ENCODE measurements at regions not wholly inside any gene's neighbourhood (a gene's known extent, or its start where the extent isn't known, plus 50 kb on each side); places are given as distances from the start of the nearest gene placed in this dataset.
A peak's percentile ranks its signal among the peaks of the same experiment; 100 is the strongest.
"Not testable (repeated sequence)": the region's sequence is repeated elsewhere in the genome, so short reads cannot be mapped to it uniquely, and the experiment has no call there.

DNA sequence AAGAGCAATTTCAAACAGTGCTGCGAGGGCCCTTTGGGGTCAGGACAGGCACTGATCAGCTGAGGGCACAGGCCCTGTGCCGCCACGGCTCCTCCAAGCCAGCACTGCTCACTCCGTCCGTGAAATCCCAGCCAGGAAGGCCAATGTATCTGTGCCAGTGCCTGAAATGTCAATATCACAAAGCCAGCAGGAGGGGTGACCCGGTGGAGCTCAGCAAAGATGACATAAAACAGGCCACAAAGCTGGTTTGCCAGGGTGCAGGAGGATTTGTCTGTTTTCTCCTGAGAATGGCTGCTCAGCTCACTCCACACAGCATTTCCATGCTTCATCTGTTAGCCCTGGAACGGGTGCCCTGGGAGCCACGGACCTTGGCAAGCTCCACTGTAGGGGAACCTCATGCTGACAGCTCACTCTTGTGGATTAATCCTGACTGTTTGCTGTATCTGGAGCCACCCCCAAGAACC is 192.5 kb upstream of the SULF2 start:
- peak; percentile 63 for FAIRE-seq
- DNase-seq (ENCODE audit: low spot score) = not testable (repeated sequence)

DNA sequence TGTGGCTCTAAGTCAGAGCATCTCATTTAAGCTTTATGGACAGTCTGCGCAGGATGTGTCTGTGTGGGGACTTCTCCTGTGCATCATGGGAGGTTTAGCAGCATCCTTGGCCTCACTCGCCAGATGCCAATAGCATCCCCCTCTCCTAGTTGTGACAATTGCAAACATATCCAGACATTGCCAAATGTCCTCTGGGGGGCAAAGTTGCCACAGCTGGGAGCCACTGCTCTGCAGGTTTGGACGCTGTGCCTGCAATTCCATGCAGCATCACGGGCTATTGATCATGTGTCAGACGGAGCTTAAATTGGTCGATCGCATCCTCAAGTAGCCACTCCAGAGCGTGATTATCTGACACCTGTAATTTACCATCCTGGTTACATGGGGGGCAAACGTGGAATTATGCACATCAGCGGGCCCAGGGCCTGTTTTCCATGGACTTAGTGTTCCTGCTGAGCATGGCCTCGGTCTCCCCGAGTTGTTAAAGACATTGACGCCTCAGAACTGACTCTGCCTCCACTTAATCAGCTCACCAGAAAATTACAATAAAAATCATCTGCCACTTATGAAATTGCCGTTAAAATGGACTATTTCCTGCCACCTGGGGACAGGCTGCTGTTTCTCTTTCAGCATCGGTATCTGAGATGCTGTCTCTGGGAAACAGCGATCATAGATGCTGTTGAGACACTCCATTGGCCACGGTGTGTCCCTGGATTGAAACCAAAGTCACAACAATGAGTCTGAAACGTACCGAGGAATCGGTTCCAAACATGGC is 191.9 kb upstream of the SULF2 start:
- FAIRE-seq = peak; percentile 46
- DNase-seq (ENCODE audit: low spot score) = not testable (repeated sequence)

DNA sequence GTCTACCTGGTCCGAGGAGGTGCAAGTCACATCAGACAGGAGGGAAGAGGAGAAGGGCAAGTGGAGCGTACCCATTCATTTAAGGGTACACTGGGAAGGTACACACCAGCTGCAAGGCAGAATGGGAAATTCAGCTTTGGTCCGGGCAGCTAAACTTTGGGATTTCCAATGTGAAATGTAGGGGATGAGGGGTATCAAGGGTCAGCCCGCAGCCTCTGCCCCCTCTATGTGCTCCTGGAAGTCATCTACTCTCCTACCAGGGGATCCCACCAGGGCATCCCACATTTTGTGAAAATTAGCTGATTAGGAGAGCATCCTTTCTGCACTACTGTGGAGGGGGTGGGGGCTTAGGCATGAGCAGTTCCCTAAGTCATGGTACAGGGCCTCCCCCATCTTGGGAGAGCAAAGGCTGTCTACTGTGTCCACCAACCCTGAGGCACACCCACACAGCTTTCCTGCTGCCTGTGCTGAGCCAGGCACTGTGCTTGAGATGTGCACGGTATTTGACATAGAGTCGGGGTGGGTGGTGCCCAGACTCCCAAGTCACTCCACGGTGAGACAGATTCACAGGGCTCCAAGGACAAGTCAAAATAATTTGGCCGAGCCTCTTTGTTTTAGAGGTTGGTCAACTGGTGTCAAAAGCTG is 189.1 kb upstream of the SULF2 start:
- no peak for DNase-seq (ENCODE audit: low spot score)
- no peak for FAIRE-seq

DNA sequence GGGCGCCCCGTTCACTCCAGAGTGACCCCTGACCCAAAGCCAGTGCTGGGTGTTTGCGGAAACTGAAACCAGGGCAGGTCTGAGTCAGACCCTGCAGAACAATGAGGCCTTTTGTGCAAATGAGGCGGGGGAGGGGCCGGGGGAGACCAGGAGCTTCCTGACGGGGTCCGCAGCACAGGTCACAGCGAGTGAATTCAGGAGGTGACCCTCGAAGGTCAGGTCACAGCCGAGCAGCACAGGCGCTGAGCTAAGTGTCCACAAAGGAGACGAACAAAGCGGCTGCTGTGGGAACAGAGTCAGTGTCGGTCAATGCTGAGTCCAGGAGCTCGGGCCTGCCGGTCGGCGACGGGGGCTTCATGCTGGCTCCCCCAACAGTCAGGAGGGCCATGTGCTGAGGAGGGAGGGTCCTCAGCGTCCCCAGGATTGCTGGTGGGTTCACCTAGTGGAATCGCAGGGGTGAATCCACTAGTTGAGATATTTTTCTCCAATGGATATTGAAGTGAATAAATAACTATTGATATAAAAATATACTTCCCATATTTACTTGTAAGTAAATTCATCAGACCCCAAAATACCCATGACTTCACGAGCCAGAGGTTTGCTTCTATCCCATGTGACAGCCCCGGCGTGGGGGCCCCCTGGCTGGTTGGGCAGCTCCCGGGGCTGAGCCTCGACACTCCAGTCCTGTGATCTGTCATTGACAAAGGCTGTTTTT is 188.4 kb upstream of the SULF2 start:
- no peak for FAIRE-seq

DNA sequence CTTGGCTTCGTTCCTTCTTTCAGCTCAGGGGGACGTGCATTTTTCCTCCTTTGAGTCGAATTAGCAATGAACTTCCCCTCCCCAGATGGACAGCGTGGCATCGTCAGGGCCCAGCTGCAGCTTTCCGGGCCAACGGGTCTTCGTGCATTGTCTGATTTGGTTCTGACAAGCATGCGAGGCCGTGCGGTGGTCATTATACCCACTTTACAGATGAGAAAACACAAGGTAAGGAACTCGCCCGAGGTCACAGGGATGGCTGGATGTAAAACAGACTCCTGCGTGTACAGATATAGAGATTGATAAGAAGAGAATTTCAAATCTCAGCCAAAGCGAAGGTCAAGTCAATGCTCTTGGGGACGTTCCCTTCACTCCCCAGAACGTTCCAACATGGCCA is 187.6 kb upstream of the SULF2 start:
- no peak for DNase-seq (ENCODE audit: low spot score)
- peak; percentile 85 for FAIRE-seq

More for the DNA sequence above, 188.4 kb upstream of the SULF2 start:
- DNase-seq (ENCODE audit: low spot score) = peak; percentile 83

DNA sequence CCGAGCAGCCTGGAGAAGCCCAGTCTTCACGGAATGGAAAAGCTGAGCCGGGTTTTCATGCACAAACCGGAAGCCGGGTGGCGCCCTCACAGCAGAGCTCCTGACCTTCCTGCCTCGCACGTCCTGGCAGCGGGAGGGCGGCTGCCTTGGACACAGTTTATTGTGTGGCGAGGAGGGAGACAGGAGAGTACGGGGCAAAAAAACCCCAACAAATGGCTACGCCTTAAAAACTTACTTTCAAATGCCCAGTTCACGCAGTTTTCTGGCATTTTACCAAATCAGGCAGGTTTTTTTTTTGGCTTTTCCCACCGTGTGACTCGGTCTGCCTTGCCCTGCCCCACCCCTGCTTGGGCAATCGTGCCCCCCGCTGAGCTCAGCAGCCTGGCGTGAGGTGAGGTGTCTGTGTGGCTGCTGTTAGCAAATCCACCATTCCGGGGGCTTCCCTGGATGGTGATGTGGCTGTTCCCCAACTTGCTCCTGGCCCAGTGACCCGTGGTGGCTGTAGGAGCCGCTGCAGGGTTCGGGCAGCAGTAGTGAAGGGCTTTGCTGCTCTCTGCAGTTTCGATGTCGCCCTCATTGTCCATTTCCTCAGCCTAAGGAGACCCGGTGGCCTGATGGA is 187.1 kb upstream of the SULF2 start:
- FAIRE-seq = not testable (repeated sequence)
- DNase-seq (ENCODE audit: low spot score) = peak; percentile 75

DNA sequence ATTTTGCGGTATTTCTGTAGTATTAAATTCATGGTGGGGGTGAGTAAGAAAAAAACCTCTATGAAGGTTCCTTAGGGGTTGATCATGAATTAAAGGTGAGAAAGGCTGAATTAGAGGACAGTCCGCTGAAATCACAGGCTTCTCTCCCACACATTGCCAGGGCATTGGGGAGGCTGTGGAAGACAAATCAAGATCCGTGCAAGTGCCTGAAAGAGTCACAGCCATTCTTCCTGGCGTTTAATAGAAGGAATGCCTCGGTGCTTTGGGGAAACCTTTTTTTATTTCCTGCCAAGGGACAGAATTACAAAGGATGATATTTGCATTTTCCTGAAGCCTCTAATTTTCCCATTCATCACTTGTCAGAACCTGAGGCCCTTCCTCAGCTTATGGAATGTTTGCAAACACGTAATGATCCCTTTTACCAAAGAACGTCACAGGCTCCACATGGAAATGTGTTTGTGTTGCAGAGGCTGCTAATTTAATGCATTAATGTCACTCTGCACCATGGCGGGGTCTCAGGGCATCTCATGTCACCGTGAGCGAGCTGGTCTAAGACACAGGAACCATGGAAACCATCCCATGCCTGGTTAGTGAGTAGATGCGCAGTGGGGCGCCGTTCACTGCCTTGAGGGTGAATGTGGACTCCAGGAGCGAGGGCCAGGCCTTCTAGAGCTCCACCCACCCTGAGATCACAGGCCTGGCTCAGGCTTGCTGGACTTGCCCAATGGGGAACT is 185.9 kb upstream of the SULF2 start:
- peak; percentile 79 for FAIRE-seq

DNA sequence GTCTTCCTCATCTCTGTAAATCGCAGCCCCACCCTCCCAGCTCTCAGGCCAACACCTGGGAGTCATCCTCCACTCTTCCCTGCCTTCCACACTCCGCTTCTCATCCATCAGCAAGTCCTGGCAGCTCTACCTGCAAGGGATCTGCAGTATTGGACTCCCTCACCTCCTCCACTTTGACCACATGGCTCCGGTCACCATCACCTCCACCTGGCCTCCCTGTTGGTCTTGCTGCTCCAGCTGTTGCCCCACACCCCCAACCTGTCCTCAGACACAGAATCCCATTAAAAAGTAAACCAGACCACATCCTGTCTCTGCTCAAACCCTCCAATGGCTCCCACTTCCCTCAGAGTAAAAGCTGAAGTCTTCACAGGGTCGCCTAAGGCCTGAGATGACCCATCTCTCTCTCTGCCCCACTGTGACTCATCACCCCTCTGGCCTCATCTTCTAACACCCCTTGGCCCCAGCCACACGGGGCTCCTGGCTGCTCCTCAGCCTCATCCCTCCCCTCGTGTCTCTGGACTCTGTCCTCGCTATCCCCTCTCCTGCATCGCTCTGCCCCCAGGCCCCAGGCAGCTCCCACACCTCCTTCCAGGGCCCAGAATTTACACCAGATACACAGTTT is 185.1 kb upstream of the SULF2 start:
- FAIRE-seq = peak; percentile 80
- DNase-seq (ENCODE audit: low spot score) = peak; percentile 50

More for the DNA sequence above, 185.9 kb upstream of the SULF2 start:
- no peak for DNase-seq (ENCODE audit: low spot score)

DNA sequence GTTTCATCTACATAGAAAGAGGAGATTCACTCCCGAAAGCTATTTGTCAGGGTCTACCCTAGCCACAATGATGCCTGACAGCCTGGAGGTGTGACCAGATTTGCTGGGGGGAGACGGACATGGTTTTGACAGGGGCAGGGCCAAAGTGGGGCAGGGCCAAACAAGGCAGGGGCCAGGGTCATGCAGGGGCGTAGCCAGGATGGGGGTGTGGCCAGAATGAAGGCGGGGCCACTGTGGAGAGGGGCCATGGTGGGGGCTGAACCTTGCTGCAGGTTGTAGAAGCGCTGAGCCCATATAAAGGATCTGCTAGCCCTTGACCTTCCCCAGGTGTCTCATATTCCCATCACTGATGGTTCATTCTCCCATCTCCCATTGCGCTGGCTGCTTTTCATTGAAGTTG is 184.1 kb upstream of the SULF2 start:
- FAIRE-seq = peak; percentile 61
- DNase-seq (ENCODE audit: low spot score) = no peak

DNA sequence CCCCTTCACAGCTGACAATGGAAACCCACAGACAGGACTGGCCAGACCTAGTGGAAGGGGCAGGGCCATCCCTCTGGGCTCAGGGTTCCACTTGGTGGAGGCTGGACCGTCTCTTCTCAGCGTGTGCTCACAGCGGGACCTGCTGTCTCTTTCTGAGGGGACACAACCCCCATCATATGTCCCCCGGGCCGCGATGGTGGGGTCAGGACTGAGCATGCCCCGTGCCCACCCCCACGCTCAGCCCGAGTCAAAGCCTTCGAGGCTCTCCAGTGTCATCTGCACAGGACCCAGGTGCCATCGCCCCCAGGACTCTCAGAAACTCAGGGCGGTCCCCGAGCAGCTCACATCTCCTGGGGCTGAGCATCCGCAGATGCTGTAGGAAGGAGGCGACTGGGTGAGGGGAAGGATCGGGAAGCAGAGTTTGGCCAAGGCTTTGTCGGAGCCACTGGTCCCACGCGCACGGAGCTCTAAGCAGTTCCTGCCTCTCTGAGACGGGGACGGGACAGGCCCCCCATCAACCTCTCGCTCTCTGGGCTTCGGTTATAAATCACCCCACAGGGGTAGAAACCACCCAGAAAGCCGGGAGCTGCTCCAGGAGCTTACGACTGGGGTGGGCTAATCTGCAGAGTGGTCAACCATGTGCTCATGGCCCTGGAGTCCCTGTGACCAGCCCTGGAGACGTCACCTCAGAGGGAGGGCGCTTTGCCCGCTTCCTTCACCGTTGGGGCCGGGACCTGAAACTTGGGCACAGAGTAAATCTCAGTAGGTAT is 183.4 kb upstream of the SULF2 start:
- no peak for FAIRE-seq
- DNase-seq (ENCODE audit: low spot score) = no peak

DNA sequence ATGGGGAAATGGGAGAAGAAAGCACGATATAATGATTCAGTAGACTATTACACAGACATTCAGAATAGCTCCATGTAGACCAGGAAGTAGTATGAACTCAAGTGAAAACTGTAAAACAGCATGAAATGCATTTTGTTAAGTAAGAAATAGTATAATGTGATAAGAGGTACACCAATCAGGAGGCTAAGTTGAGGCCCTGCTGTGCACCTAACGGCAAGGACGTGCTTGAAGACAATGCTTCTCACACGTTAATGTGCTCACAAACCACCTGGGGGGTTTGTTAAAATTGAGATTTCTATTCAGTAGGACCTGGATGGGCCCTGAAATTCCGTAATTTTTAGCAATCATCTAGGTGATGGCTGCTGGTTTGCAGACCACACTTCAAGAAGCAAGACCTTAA is 178.9 kb upstream of the SULF2 start:
- FAIRE-seq = no peak

DNA sequence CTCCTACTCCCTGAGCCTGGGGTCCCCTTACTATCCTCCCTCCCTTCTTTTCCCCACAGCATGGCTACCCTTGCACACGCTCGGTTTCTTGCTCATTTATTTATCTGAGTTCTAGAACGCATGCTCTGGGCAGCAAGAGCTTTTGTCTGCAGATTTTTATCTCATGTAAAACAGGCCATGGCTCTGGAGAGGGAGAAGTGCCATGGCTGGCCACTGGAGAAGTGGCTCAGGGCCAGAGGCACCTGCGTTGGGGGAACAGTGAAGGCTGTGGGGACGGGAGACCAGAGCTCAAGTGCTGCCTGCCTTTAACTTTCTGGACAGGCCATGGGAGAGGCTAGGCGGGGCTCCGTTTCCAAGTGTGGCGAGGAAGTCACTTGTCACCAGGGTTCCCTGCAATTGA is 177.7 kb upstream of the SULF2 start:
- DNase-seq (ENCODE audit: low spot score) = no peak
- no peak for FAIRE-seq

More for the DNA sequence above, 178.9 kb upstream of the SULF2 start:
- DNase-seq (ENCODE audit: low spot score) = no peak

DNA sequence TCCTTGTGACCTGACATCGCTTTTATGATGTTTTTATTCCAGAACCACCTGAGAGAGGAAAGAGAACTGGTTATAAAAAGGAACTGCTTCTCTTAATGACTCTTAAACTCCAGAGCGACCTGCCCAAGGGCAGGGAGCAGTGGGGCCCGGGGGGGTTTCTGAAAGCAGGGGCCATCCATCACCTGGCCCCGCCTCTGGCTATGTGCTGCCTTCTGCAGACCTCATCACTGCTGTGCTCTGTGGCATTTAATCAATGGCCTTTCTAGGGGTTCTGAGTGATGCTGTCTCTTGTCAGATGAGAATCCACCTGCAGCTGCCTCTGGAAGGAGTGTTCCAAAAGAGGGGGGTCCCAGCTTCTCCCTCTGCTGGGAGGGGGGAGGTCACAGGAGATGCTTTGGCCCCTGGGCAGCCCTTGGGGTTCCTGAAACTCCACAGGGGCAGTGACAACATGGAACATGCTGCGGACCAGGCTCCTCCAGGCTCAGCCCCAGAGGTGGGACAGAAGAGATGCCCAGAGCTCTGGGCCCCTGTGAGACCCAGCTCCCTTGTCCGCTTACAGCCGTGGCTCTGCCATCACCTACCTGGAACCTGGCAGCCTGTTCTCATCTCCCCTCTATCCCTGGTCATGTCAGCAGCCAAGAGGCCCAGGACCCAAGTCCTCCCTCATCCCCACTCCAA is 177.1 kb upstream of the SULF2 start:
- FAIRE-seq (no peak), DNase-seq (ENCODE audit: low spot score) (no peak)

DNA sequence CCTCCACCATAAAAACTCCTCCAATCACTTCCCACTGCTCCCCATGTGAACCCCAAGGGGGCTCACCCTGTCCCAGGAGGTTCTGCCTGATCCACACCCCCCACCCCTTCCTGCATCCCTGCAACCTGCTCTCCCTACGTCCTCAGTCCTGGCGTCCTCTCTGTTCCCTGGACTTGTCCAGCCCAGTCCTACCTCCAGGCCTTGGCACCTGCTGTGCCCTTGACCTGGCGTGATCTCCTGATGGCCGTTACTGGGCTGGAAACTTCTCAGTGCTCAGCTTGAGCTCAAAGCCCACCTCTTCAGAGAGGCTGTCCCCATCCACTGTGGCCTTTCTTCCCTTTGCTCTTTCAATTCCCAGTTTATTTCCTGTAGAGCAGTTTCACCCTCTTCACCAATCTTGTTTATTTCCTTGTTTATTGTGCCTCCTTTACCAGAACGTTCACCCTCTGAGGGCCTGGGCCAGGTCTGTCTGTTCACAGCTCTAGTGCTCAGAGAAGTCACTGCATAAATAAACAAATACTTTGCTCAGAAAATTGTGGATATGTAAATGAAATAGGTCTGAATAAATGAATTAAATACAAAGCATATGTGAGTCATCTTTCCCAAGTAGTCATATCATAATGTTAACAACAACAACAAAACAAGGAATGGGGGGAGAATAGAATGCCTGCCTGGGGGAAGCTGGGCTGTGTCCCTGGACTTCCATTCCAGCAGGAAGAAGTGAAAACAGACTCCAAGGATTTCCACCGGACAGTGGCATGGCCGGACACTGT is 175.7 kb upstream of the SULF2 start:
- FAIRE-seq = no peak

DNA sequence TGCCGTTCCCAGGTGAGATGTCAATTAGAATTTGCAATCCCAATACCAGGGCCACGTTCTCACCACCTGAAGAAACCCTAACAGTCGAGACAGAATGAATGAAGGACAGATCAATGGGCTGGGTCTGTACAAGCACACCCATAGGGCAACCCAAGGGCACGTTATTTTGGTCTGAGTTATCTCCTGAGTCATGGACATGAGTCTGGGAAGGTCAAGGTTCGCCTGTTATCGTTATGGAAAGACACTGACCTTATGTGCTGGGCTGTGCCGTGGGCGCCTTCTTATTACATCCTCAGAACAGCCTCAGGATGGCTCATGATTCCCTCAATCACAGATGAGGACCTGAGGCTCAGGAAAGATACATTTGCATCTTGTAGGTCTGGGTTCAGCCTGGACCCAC is 175.0 kb upstream of the SULF2 start:
- DNase-seq (ENCODE audit: low spot score) (no peak), FAIRE-seq (no peak)

More for the DNA sequence above, 175.7 kb upstream of the SULF2 start:
- no peak for DNase-seq (ENCODE audit: low spot score)

DNA sequence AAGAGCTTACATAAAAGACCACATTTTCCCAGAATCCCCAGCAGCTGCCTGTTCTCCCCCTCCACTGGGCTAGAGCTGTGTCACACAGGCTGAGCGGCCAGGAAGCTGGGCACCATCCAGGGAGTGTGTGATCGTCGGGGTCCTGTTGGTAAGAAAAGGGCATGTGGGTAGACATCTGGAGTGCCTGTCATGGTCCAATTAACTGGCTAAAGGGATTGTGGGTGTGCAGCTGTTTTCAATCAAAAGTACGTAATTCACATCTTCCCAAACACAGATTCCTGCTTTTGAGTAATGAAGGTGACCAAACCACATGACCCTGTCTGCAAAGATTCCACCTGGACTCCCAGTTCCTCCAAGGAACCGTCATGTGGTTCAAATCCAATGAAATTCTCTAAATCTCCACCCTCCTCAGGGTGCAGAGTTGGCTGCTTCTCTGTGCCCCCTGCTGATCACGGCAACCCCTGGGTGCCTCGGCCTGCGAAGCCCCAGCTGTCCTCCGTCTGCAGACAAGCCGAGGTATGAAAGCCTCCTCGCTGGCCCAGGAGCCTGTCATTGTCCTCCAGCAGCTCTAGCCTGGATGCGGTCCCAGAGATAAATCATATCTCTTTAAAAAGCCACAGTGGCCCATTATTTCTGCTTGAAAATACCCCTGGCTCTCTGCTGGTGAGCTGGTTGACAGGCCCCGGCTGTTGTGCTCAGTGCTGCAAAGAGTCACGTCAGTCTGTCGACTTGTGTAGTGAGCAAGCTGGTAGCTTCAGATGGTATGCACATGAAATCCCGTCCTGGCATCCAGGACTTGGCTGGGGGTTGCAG is 172.9 kb upstream of the SULF2 start:
- DNase-seq (ENCODE audit: low spot score) = not testable (repeated sequence)

DNA sequence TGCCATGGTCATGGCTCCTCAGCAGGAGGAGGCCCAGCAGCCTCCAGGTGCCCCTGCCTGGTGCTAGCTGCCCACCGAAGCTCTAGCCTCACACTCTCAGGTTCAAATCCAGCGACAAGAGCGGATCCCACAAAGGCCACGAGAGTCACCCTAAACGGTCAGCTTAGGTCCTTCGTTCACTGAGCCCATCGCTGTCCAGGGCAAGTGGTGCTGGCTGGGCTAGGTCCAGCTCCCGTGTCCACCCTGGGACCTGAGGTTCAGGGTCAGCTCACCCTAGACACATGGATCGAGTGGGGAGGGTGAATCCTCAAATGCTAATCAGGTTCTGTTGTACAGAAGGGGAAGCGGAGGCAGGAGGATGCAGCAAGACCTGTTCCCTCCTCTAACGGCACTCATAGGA is 171.9 kb upstream of the SULF2 start:
- peak; percentile 23 for FAIRE-seq

More for the DNA sequence above, 172.9 kb upstream of the SULF2 start:
- peak; percentile 75 for FAIRE-seq

More for the DNA sequence above, 171.9 kb upstream of the SULF2 start:
- no peak for DNase-seq (ENCODE audit: low spot score)

Measured in urothelium cell line (cell line).